HFF-Myc (cell line): ENCODE measurements at regions not wholly inside any gene's neighbourhood (a gene's known extent, or its start where the extent isn't known, plus 50 kb on each side); places are given as distances from the start of the nearest gene placed in this dataset.

Experiments
- DNase-seq: peaks from one replicate; pipeline ENCODE4 v3.0.0-alpha.2; 2011; ENCODE audit warnings: low read depth; ENCODE audit errors: extremely low read depth
- H3K4me3 ChIP-seq: replicated peaks from 2 replicates; pipeline ENCODE4 v1.5.1; 2011; ENCODE audit warnings: low read depth, mild to moderate bottlenecking, control low read depth, low read length
- CTCF ChIP-seq: IDR thresholded peaks from 2 replicates; pipeline ENCODE4 v1.5.1; 2012; ENCODE audit warnings: mild to moderate bottlenecking, low read depth, low read length, control low read depth; ENCODE audit errors: missing control alignments

DNA sequence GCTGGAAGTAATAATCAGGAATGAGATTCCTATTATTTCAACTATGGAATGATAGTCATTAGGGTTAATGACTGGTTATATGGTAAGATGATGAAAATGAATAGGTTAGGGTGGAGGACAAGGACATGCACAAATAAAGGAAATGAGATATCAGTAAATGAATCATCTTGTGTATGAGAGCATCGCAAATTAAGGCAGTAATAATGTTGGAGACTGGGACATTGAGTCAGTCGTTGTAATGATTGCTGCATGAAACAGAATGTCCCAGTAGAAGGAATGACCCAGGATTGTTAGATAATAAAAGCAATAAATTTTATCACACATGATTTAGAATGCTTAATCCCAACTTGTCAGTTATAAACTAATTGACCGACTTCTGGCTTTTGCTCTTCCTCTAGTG is 1733.7 kb upstream of the PCDH20 start:
- no peak for TF ChIP-seq CTCF
- DNase-seq: no peak
- H3K4me3 ChIP-seq: no peak overlapping the region

GRCh38 chr13:63139277-63139676 is 1723.6 kb upstream of the PCDH20 start:
- DNase-seq: no peak
- TF ChIP-seq CTCF: no peak
- H3K4me3 ChIP-seq: no peak overlapping the region

DNA sequence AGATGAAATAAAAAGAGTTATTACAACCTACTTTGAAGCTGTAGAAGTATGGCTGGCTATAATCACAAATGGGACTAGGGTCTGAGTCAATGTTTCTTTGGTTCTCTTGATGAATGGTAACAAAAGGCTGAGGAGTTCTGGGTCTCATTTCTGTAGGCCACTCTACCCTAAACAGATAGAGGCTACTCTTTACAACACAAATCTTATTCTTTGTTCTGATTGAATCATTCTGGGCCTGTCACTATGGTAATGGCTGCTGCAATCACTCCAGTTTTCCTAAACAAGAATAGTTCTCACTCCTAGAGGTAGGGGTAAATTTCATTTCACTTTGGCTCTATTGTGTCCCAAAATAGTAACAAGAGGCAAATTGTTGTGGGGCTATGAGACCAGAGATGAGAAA is 1714.3 kb upstream of the PCDH20 start:
- no peak overlapping the region for H3K4me3 ChIP-seq
- no peak for TF ChIP-seq CTCF
- no peak for DNase-seq

- DNase-seq: no peak
- no peak overlapping the region for H3K4me3 ChIP-seq
- TF ChIP-seq CTCF: no peak
Measured at GRCh38 chr13:63128716-63129115, 1713.1 kb upstream of the PCDH20 start.

DNA sequence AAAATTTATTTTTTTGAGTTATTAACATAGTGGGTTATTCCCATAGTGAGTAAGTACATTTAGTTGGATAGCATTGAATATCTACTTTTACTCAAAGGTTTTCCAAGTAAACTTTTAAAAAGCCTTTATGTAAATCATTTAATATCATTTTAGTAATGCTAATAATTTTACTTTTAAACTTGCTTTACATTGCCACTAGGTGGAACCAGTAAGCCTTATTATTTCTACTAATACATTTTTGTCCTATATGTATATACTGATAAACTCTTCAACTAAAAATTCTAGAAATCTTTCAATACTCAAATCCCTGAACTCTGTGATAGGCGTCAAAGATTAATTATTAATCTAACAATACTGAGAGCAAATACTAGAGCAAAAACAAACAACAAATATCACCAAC is 1709.2 kb upstream of the PCDH20 start:
- no peak for DNase-seq
- TF ChIP-seq CTCF: no peak

DNA sequence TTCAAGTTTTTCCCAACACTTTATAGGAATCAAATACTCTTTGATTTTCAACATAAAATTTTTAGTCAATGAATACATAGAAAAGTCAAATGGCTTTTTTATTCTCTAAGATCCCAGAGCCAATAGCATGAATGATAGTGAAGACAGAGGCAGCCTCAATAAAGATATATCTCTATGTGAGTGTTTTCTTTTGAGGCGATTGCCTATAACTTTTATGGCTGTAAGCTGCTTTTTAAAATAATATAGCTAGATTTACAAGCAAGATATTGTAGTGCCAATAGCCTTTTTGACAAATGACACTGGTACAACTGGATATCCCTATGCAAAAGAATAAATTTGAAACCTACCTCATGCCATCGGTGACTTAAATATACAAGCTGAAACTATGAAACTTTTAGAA is 1705.2 kb upstream of the PCDH20 start:
- TF ChIP-seq CTCF: no peak
- H3K4me3 ChIP-seq: no peak overlapping the region
- DNase-seq: no peak

More for the DNA sequence above, 1709.2 kb upstream of the PCDH20 start:
- H3K4me3 ChIP-seq: no peak overlapping the region

GRCh38 chr13:63117710-63118109 is 1702.1 kb upstream of the PCDH20 start:
- no peak for TF ChIP-seq CTCF
- no peak overlapping the region for H3K4me3 ChIP-seq
- DNase-seq: no peak
